ENCODE measurements at regions not wholly inside any gene's neighbourhood (a gene's known extent, or its start where the extent isn't known, plus 50 kb on each side); places are given as distances from the start of the nearest gene placed in this dataset.

GRCh38 chr7:97419898-97420297 is 302.4 kb downstream of the SDHAF3 start (continued):
- no peak for TF ChIP-seq ZNF512 (CRISPR knock-in tag; IDR thresholded peaks at IDR 0.05; ENCODE audit: borderline replicate concordance)
- no peak for TF ChIP-seq ZNF317 (CRISPR knock-in tag; IDR thresholded peaks at IDR 0.05; ENCODE audit: borderline replicate concordance, low read depth)
- TF ChIP-seq ZNF263 (CRISPR knock-in tag; IDR thresholded peaks at IDR 0.05; ENCODE audit: low read depth) = no peak
- TF ChIP-seq NFATC4 (CRISPR knock-in tag; IDR thresholded peaks at IDR 0.05) = no peak

GRCh38 chr7:97421307-97421930 is 303.9 kb downstream of the SDHAF3 start:
- no peak for DNase-seq (ENCODE audit: low spot score)
- ChIA-PET CTCF (no interaction called here), POLR2A (interaction anchor here (0.7 kb wide), 1 partner anchor 108 kb away, joined by 4 read pairs; no protein-coding TSS in a partner anchor)
- ATAC-seq = no peak
- Mint-ChIP-seq H3K27me3 (ENCODE audit: low read depth) (no peaks in the 10 kb centered on the region; the same call in 1 of the 2 replicates), H3K27ac (no peak overlapping the region), H3K36me3 (peaks cover 5% of the 10 kb centered on the region; the same call in 1 of the 2 replicates), H3K9me3 (peaks cover 18% of the 10 kb centered on the region), H3K4me1 (no peaks in the 10 kb centered on the region), H3K4me3 (no peak overlapping the region)
- TF ChIP-seq HMGXB4 (CRISPR knock-in tag; IDR thresholded peaks at IDR 0.05) = no peak
- no peak for TF ChIP-seq STAT6 (CRISPR knock-in tag; conservative IDR thresholded peaks at IDR 0.05; ENCODE audit: low read depth)
- no peak for TF ChIP-seq E2F5 (CRISPR knock-in tag; IDR thresholded peaks at IDR 0.05)
- no peak for TF ChIP-seq NFE2L1 (CRISPR knock-in tag; IDR thresholded peaks at IDR 0.05)
- no peak for TF ChIP-seq ZNF121 (CRISPR knock-in tag; IDR thresholded peaks at IDR 0.05)
- TF ChIP-seq ATF1 (CRISPR knock-in tag; IDR thresholded peaks at IDR 0.05) = no peak
- no peak for TF ChIP-seq SMAD4 (CRISPR knock-in tag; IDR thresholded peaks at IDR 0.05)
- no peak for TF ChIP-seq IRF1 (CRISPR knock-in tag; IDR thresholded peaks at IDR 0.05)
- TF ChIP-seq ZNF219 (CRISPR knock-in tag; IDR thresholded peaks at IDR 0.05; ENCODE audit: borderline replicate concordance) = no peak
- TF ChIP-seq AR (CRISPR knock-in tag; IDR thresholded peaks at IDR 0.05) = no peak
- TF ChIP-seq PRRX2 (CRISPR knock-in tag; IDR thresholded peaks at IDR 0.05) = no peak
- TF ChIP-seq NR3C1 (CRISPR knock-in tag; conservative IDR thresholded peaks at IDR 0.05; ENCODE audit: low read depth) = no peak

Data from WTC11 (cell line).